ENCODE measurements at regions not wholly inside any gene's neighbourhood (a gene's known extent, or its start where the extent isn't known, plus 50 kb on each side); places are given as distances from the start of the nearest gene placed in this dataset.

- DNase-seq = no peak
Observed at GRCh38 chr15:87461631-87462030, 794.9 kb downstream of the NTRK3 start.

GRCh38 chr15:87454860-87455259, 801.7 kb downstream of the NTRK3 start:
- DNase-seq = no peak

- DNase-seq = no peak
Observed at GRCh38 chr15:87450314-87450713, 806.2 kb downstream of the NTRK3 start.

GRCh38 chr15:87439090-87439489, 817.4 kb downstream of the NTRK3 start:
- no peak for DNase-seq

GRCh38 chr15:87433871-87434270, 822.7 kb downstream of the NTRK3 start:
- DNase-seq = no peak

DNA sequence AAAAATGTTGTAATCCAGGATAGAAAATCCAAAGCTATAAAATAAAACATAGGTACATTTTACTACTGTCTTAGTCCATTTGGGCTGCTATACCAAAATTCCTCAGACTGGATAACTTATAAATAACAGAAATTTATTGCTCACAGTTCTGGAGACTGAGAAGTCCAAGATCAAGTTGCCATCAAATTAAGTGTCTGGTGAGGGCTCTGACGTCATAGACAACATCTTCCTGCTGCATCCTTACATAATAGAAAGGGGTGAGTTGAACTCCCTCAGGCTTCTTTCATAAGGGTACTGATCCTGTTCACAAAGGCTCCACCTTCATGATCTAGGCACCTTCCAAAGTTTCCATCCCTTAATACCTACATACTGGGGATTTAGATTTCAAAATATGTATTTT, 826.8 kb downstream of the NTRK3 start:
- no peak for DNase-seq

- no peak for DNase-seq
Observed at GRCh38 chr15:87420017-87420416, 836.5 kb downstream of the NTRK3 start.

DNA sequence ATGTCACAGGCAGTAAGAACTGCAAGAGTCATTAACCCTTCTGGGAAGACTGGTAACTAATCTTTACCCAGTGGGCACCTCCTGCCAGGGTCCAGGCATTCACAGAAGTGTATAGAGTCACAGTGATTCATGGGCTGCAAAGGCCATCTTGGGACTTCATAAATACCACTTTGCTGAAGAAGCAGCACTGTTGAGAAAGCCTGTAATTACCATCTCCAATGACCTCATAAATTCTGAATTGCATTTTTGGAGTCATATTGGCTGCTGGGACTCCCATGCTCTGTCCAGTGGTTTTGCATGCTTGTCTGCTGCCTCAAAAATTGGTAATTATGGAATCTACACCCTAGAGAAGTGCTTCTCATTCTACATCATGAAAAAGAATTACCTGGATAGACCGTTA, 837.2 kb downstream of the NTRK3 start:
- no peak for DNase-seq

DNA sequence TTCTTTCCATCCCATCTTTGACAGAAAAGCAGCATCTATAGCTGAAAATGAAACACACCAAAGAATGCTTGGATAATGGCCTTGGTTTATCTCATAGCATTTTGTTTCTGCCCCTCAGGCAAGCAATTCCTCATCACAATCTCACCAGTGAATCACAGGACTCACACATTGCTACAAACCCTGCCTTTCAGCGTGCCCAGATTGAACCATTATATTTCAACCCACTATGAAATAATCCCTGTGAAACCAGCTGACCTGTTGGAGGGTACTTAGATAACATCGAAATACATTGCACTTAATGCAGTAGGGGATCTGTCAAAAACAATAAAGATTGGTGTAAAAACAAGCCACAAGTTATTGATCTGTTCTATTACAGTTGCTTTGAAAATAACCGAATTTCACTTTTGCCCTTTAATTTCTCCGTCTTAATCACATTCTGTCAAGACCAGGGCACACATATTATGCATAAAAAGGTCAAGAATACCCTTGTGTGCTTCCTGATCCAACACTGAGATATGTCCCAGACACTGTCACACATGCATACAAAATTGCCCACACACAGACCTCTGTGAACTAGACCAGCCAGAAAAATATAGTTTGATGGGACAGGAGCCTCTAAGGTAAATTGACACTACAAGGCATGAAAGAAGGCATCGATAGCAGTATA, 839.8 kb downstream of the NTRK3 start:
- DNase-seq = no peak

DNA sequence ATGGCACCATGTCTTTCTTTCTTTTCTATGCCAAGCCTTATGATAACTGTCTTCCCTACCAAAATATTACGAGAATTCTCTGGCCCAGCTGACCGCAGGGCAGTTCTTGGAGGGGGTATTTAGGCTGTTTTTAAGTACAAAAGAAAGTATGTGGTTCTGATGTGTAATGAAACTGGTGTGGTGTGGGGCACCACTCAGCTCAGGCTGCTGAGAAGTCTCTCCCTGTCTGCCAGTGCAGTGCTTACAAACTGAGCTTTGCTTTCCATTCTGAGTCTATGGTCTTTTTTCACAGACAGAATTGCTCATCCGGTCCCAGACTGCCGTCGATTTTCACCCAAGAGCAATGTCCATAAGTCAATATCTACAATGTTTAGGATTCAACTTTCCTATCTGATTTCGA, 847.6 kb downstream of the NTRK3 start:
- no peak for DNase-seq

- DNase-seq = no peak
Observed at GRCh38 chr15:87403973-87404372, 852.6 kb downstream of the NTRK3 start.

DNA sequence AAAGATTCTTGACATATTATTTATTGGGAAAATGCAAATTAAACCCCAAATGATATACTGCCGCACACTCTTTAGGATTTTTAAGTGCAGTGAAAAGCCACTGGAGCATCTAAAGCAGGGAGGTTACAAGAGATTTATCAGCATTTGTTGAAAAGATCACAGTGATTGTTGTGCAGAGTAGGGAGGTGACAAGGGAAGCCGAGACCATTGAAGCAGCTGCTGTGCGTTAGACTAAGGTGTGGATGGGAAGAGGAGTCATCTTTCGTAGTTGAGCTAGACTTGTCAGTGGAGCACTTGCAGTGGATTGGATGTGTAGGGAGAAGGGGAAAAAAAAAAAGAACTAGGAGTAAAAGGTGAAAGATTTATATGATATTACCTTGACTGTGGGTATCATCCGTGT, 854.6 kb downstream of the NTRK3 start:
- no peak for DNase-seq

- no peak for DNase-seq
Observed at GRCh38 chr15:87394676-87395075, 861.9 kb downstream of the NTRK3 start.

DNA sequence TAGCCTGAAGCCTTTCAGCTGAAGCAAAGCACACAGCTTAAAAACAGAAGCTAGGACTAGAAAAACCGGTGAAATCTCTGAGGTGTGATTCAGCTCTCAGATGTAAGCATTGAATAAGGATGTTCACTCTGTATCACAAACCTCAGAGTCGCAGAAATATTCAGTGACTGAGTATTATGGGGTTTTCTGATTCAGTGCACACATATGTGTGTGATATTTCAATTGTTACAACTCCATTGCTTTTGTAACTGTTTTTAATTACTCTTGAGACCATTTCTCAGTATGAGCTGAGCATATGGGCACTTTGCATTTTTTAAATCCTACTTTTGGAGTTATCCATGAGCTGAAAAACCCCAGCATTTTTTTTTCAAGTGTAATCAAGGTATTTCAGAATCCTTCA, 868.8 kb downstream of the NTRK3 start:
- no peak for DNase-seq

GRCh38 chr15:87374339-87374738, 882.2 kb downstream of the NTRK3 start:
- DNase-seq = no peak

DNA sequence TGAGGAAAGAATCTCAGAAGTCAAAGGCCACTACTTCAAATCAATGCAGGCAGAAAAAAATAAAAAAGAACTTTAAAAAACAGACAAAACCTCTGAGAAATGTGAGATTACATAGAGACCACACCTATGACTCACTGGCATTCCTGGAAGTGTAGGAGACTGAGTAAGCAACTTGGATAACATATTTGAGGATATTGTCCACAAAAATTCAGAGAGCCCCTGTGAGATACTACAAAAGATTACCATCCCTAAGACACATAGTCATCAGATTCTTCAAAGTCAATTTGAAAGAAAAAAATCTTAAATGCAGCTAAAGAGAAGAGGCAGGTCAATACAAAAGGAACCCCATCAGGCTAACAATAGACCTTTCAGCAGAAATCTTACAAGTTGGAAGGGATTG, 887.3 kb downstream of the NTRK3 start:
- no peak for DNase-seq

DNA sequence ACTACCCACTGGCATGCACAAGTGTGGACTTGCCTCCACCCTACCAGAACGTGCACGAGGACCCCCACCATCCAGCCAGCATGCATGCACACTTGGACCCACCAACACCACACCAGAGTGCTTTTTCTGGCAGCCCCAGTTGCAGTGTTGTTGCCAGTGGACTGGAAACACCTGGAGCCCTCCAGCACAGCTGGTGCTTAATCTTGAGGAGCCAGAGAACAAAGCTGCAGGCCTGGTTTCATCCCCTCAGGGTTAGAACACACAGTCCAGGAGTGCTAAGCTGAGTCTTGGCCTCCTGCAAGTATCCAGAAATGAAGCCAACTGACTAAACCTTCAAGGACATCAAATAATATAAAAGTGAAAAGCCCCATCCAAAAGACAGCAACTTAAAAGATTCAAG, 888.0 kb downstream of the NTRK3 start:
- no peak for DNase-seq

DNA sequence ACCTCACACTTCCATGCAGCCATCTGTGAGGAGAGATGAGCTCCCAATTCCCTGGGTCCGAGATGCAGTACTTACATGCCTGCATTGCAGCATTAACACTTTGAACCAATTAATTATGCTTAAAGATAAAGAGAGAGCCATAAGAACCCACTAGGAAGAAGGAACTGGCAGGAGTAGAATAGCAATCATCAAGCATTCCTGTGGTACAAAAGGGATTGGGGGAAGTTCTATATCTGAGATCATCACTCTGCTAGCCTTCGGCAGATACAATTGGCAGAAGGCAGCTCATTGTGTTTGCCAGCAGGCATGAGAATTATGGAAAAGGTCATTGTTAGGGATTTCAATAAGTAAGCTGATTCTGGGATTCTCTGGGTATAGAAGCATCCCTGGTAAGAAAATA, 891.4 kb downstream of the NTRK3 start:
- no peak for DNase-seq

DNA sequence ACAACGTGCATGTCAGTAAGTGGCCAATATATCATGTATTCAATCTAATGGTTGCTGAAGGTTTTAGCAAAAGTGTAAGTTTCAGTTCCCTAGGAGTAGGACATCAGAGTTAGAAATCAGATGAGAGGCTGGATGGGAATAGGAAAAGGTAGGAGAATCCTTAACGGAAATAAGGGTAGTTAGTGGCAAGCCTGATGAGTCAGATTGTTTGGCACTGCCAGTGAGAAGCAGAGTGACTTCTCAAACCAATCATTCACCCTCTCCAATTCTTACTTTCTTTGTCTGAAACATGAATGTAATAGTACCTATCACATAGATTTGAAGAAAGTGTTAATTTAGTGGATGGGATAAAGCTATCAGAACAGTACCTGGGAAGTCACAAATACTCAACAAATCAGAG, 894.0 kb downstream of the NTRK3 start:
- DNase-seq = no peak

- DNase-seq = no peak
Observed at GRCh38 chr15:87357637-87358313, 898.8 kb downstream of the NTRK3 start.

DNA sequence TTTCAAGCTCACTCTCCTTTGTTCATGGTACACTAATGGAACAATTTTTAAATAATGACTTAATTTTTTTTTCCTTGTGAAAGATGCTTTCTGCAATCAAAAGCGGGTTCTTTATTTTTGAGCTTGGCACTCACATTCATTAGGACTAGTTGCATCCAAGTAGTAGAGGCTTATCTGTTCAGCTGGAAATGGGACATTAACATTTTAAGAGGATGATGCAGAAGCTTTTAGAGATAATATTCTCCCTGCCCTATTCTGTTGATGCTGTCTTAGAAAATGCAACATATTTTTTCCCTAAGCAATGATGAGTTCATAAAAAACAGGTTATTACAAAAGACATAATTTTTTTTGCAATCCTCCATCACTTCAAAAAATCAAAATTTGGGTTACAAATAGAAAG, 900.6 kb downstream of the NTRK3 start:
- DNase-seq = no peak

DNA sequence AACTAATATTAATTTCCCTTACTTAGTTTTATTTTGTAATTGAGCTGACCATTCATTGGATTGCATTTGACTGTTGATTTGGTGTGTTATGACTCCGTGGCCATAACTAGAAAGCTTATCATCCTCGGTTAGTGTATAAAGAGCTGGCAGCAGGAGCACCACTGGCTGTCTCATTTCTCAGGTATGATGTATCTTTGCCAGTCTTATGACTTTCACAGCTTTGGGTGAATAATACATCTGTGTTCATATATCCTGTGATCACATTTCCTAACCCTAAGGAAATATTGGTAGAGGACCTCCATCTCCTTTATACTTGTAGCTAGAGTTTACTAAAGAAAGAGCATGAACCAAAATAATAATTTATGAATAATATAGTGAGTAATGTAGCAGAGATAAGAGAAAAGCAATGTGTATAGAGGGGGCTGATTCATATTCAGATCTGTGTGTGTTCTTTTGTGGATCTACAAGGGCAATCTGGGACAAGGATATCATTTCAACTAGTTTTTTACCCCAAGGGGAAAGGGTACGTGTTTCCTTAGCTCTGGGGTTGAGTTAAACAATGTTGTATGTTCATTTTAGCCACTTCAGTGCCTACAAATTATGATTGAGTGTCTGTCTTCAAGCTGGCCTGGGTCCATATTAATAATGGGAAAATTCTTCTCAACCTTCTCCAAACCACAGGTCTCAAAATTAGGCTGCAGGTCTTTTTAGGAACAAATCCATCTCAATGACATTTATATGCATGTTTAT, 901.7 kb downstream of the NTRK3 start:
- DNase-seq = no peak

- no peak for DNase-seq
Observed at GRCh38 chr15:87349181-87349580, 907.4 kb downstream of the NTRK3 start.

DNA sequence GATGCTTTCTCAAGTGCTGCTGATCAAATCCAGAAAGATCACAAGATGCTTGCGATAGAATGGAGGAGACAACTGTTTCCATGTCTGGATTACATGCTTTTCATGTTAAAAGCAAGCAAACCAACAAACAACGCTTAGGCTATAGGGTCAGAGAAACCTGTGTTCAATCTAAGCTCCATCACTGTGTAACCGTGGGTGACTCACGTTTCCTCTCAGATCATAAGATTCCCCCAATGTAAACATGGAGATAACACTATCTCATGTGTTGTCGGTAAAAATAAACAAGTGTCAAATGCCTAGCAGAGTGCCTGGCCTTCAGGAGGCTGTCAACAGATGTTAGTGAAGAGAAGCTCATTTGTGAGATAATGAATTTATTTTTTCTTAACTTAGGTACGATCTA, 907.8 kb downstream of the NTRK3 start:
- DNase-seq = no peak
